ENCODE measurements at regions not wholly inside any gene's neighbourhood (a gene's known extent, or its start where the extent isn't known, plus 50 kb on each side); places are given as distances from the start of the nearest gene placed in this dataset.

- TF ChIP-seq TAF1 (conservative IDR thresholded peaks at IDR 0.05) (no peak), JUND (IDR thresholded peaks at IDR 0.05) (no peak), RXRA (IDR thresholded peaks at IDR 0.05) (no peak), EGR1 (IDR thresholded peaks at IDR 0.05; ENCODE audit: low read depth in 2 of 2) (no peak), FOXA1 (IDR thresholded peaks at IDR 0.05) (no peak), NR2F2 (IDR thresholded peaks at IDR 0.05) (no peak)
- TF ChIP-seq, protein P1, sequence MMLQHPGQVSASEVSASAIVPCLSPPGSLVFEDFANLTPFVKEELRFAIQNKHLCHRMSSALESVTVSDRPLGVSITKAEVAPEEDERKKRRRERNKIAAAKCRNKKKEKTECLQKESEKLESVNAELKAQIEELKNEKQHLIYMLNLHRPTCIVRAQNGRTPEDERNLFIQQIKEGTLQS (IDR thresholded peaks at IDR 0.05) = no peak
- TF ChIP-seq, protein P2, sequence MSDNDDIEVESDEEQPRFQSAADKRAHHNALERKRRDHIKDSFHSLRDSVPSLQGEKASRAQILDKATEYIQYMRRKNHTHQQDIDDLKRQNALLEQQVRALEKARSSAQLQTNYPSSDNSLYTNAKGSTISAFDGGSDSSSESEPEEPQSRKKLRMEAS (IDR thresholded peaks at IDR 0.05) = no peak
- TF ChIP-seq, protein P3, sequence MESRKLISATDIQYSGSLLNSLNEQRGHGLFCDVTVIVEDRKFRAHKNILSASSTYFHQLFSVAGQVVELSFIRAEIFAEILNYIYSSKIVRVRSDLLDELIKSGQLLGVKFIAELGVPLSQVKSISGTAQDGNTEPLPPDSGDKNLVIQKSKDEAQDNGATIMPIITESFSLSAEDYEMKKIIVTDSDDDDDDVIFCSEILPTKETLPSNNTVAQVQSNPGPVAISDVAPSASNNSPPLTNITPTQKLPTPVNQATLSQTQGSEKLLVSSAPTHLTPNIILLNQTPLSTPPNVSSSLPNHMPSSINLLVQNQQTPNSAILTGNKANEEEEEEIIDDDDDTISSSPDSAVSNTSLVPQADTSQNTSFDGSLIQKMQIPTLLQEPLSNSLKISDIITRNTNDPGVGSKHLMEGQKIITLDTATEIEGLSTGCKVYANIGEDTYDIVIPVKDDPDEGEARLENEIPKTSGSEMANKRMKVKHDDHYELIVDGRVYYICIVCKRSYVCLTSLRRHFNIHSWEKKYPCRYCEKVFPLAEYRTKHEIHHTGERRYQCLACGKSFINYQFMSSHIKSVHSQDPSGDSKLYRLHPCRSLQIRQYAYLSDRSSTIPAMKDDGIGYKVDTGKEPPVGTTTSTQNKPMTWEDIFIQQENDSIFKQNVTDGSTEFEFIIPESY (IDR thresholded peaks at IDR 0.05) = no peak
- TF ChIP-seq, protein P4, sequence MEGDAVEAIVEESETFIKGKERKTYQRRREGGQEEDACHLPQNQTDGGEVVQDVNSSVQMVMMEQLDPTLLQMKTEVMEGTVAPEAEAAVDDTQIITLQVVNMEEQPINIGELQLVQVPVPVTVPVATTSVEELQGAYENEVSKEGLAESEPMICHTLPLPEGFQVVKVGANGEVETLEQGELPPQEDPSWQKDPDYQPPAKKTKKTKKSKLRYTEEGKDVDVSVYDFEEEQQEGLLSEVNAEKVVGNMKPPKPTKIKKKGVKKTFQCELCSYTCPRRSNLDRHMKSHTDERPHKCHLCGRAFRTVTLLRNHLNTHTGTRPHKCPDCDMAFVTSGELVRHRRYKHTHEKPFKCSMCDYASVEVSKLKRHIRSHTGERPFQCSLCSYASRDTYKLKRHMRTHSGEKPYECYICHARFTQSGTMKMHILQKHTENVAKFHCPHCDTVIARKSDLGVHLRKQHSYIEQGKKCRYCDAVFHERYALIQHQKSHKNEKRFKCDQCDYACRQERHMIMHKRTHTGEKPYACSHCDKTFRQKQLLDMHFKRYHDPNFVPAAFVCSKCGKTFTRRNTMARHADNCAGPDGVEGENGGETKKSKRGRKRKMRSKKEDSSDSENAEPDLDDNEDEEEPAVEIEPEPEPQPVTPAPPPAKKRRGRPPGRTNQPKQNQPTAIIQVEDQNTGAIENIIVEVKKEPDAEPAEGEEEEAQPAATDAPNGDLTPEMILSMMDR (IDR thresholded peaks at IDR 0.05; ENCODE audit: low read depth, low read length, missing input control) = no peak
- Histone ChIP-seq H3K9me3 (ENCODE audit: control insufficient read depth in 4 of 4, low read length in 3 of 4) (peaks cover 0 to 5% (median 0%) of the 10 kb centered on the region in 4 donors), H3K36me3 (ENCODE audit: control insufficient read depth in 4 of 4, insufficient read depth in 3 of 4, low read depth in 1 of 4, low read length in 3 of 4) (no peaks in the 10 kb centered on the region), H3K4me1 (ENCODE audit: control insufficient read depth in 4 of 4, insufficient read depth in 4 of 4, low read length in 3 of 4) (no peaks in the 10 kb centered on the region), H3K27me3 (ENCODE audit: control insufficient read depth in 4 of 4, insufficient read depth in 4 of 4, low read length in 3 of 4) (no peaks in the 10 kb centered on the region), H3K4me3 (ENCODE audit: low read depth in 1 of 3, low read length in 3 of 3) (no peak overlapping the region), H3K9ac (ENCODE audit: low read depth in 1 of 2, low read length in 2 of 2) (no peak overlapping the region), H3K27ac (ENCODE audit: low read depth in 1 of 2, low read length in 2 of 2) (no peak overlapping the region)
- DNase-seq (ENCODE audit: low spot score) = no peak
Measured at GRCh38 chr11:86724137-86724536, 51.7 kb upstream of the ME3 start.

DNA sequence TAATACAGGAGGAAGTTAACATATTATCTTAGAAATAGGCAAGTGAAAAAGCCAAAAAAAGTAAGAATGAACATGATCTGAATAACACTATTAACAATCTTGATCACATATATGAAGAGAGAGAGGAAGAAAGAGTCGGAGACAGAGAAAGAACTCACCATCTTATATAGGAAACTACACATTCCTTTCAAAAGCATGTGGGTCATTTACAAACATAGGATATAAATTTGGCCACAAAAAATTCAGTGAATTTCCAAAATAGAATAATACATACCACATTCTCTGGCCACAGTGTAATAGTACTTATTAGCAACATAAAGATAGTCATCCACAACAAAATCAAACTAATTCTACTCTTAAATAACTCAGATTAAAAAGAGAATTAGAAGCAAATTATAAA is 50.9 kb upstream of the ME3 start:
- TF ChIP-seq, protein P5, sequence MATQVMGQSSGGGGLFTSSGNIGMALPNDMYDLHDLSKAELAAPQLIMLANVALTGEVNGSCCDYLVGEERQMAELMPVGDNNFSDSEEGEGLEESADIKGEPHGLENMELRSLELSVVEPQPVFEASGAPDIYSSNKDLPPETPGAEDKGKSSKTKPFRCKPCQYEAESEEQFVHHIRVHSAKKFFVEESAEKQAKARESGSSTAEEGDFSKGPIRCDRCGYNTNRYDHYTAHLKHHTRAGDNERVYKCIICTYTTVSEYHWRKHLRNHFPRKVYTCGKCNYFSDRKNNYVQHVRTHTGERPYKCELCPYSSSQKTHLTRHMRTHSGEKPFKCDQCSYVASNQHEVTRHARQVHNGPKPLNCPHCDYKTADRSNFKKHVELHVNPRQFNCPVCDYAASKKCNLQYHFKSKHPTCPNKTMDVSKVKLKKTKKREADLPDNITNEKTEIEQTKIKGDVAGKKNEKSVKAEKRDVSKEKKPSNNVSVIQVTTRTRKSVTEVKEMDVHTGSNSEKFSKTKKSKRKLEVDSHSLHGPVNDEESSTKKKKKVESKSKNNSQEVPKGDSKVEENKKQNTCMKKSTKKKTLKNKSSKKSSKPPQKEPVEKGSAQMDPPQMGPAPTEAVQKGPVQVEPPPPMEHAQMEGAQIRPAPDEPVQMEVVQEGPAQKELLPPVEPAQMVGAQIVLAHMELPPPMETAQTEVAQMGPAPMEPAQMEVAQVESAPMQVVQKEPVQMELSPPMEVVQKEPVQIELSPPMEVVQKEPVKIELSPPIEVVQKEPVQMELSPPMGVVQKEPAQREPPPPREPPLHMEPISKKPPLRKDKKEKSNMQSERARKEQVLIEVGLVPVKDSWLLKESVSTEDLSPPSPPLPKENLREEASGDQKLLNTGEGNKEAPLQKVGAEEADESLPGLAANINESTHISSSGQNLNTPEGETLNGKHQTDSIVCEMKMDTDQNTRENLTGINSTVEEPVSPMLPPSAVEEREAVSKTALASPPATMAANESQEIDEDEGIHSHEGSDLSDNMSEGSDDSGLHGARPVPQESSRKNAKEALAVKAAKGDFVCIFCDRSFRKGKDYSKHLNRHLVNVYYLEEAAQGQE (IDR thresholded peaks at IDR 0.05) = no peak
- TF ChIP-seq TAF1 (conservative IDR thresholded peaks at IDR 0.05) (no peak), JUND (IDR thresholded peaks at IDR 0.05) (no peak), GABPA (IDR thresholded peaks at IDR 0.05 in 1 of 2, conservative IDR thresholded peaks at IDR 0.05 in 1 of 2) (no peak), YY1 (IDR thresholded peaks at IDR 0.05) (no peak), RAD21 (IDR thresholded peaks at IDR 0.05) (no peak), NR2F2 (IDR thresholded peaks at IDR 0.05) (no peak), FOXA2 (IDR thresholded peaks at IDR 0.05) (no peak), FOXA1 (IDR thresholded peaks at IDR 0.05) (no peak), HNF4G (IDR thresholded peaks at IDR 0.05) (no peak), HNF4A (conservative IDR thresholded peaks at IDR 0.05) (no peak)
- TF ChIP-seq, protein P1 (IDR thresholded peaks at IDR 0.05) = no peak
- TF ChIP-seq, protein P3 (IDR thresholded peaks at IDR 0.05) = no peak
- TF ChIP-seq, protein P2 (IDR thresholded peaks at IDR 0.05) = no peak
- TF ChIP-seq, protein P4 (IDR thresholded peaks at IDR 0.05; ENCODE audit: low read depth, low read length, missing input control) = no peak
- Histone ChIP-seq H3K4me1 (ENCODE audit: control insufficient read depth in 4 of 4, insufficient read depth in 4 of 4, low read length in 3 of 4) (no peaks in the 10 kb centered on the region), H3K9ac (ENCODE audit: low read depth in 1 of 2, low read length in 2 of 2) (no peak overlapping the region), H3K36me3 (ENCODE audit: control insufficient read depth in 4 of 4, insufficient read depth in 3 of 4, low read depth in 1 of 4, low read length in 3 of 4) (no peaks in the 10 kb centered on the region), H3K27me3 (ENCODE audit: control insufficient read depth in 4 of 4, insufficient read depth in 4 of 4, low read length in 3 of 4) (no peaks in the 10 kb centered on the region), H3K4me3 (ENCODE audit: low read depth in 1 of 3, low read length in 3 of 3) (no peak overlapping the region), H3K27ac (ENCODE audit: low read depth in 1 of 2, low read length in 2 of 2) (no peak overlapping the region), H3K9me3 (ENCODE audit: control insufficient read depth in 4 of 4, low read length in 3 of 4) (peaks cover 0 to 5% (median 0%) of the 10 kb centered on the region in 4 donors)
- 95% methylated on average over 1 of the region's 1 CpG for WGBS
- DNase-seq (ENCODE audit: low spot score) = no peak

Data from liver (tissue), 8 donors.